Sigmoid colon (tissue), 4 donors: ENCODE measurements at regions not wholly inside any gene's neighbourhood (a gene's known extent, or its start where the extent isn't known, plus 50 kb on each side); places are given as distances from the start of the nearest gene placed in this dataset.

Experiments used
- CTCF ChIP-seq, 4 experiments: fragments of 450-650 bp in 3 of 4; fragments of 200-600 bp in 1 of 4; IDR thresholded peaks; one replicate each; pipeline ENCODE4 v1.5.1; 2016 to 2019; ENCODE audit warnings: antibody characterized with exemption in 4 of 4, mild to moderate bottlenecking in 3 of 4, moderate library complexity in 2 of 4
- EP300 ChIP-seq, 4 donors: sonication (generic); formaldehyde crosslinking; IDR thresholded peaks; one replicate each; pipeline ENCODE4 v1.6.1; 2017; ENCODE audit warnings: antibody characterized with exemption in 4 of 4
- POLR2A ChIP-seq, 2 donors: fragments of 450-650 bp; IDR thresholded peaks; one replicate each; pipeline ENCODE4 v1.6.1; 2016; ENCODE audit warnings: antibody characterized with exemption in 2 of 2, mild to moderate bottlenecking in 2 of 2, moderate library complexity in 2 of 2
- POLR2AphosphoS5 ChIP-seq, 4 donors: sonication (generic); formaldehyde crosslinking; IDR thresholded peaks; one replicate each; pipeline ENCODE4 v1.6.1; 2017; ENCODE audit warnings: antibody characterized with exemption in 4 of 4

GRCh38 chr6:150767161-150767560, 98.3 kb upstream of the MTHFD1L start:
- TF ChIP-seq POLR2AphosphoS5 (IDR thresholded peaks at IDR 0.05) (no peak), CTCF (IDR thresholded peaks at IDR 0.05) (no peak), EP300 (IDR thresholded peaks at IDR 0.05) (no peak), POLR2A (IDR thresholded peaks at IDR 0.05) (no peak)
